Kidney (tissue), 13 donors: ENCODE measurements at regions not wholly inside any gene's neighbourhood (a gene's known extent, or its start where the extent isn't known, plus 50 kb on each side); places are given as distances from the start of the nearest gene placed in this dataset.

Experiments
- DNase-seq, 5 donors: peaks; one replicate each; pipeline ENCODE4 v3.0.0-alpha.2; 2013 to 2020
- FAIRE-seq: peaks from 2 replicates; lab custom pipeline; 2012; peaks lifted over from hg19 to GRCh38; lab: Jason Lieb, UNC
- H3K27ac ChIP-seq, 2 donors: one replicate each; pipeline ENCODE4 v1.7.0; 2013; ENCODE audit warnings: low read depth in 2 of 2, low read length in 2 of 2, inconsistent platforms in 1 of 2
- H3K27me3 ChIP-seq: one replicate; pipeline ENCODE4 v1.7.1; 2013; ENCODE audit warnings: low read length, inconsistent platforms; ENCODE audit not compliant: control insufficient read depth, insufficient read depth
- H3K36me3 ChIP-seq, 3 donors: one replicate each; pipeline versions ENCODE4 v1.7.0 to v1.7.1; 2013; ENCODE audit warnings: low read length in 3 of 3, control low read depth in 1 of 3, inconsistent platforms in 1 of 3; ENCODE audit not compliant: insufficient read depth in 3 of 3, control insufficient read depth in 2 of 3
- H3K4me1 ChIP-seq, 3 donors: one replicate each; pipeline versions ENCODE4 v1.7.0 to v1.7.1; 2013; ENCODE audit warnings: low read length in 3 of 3, inconsistent platforms in 1 of 3, low read depth in 1 of 3; ENCODE audit not compliant: control insufficient read depth in 2 of 3, insufficient read depth in 2 of 3
- H3K4me3 ChIP-seq, 3 donors: one replicate each; pipeline versions ENCODE4 v1.7.0 to v1.8.1; 2013; ENCODE audit warnings: low read length in 3 of 3, control low read depth in 1 of 3, inconsistent platforms in 1 of 3
- H3K9ac ChIP-seq, 3 donors: one replicate each; pipeline versions ENCODE4 v1.7.0 to v1.7.1; 2013; ENCODE audit warnings: low read length in 3 of 3, control low read depth in 1 of 3, inconsistent platforms in 1 of 3
- H3K9me3 ChIP-seq, 3 donors: one replicate each; pipeline versions ENCODE4 v1.7.0 to v1.7.1; 2013; ENCODE audit warnings: low read length in 3 of 3, control low read depth in 1 of 3, inconsistent platforms in 1 of 3; ENCODE audit not compliant: control insufficient read depth in 2 of 3, insufficient read depth in 1 of 3
- CTCF ChIP-seq: IDR thresholded peaks from 3 replicates; pipeline ENCODE4 v1.5.1; 2012; ENCODE audit warnings: mild to moderate bottlenecking, moderate library complexity, borderline replicate concordance; ENCODE audit not compliant: insufficient read depth; ENCODE audit errors: extremely low read depth
- intact Hi-C: fragments of 100-400 bp; cut with DNase I; formaldehyde crosslinking; loops from one replicate; pipeline ENCODE4 v1.11.1; 2022
- donor health status: control.
- donor health status: control.
- donor health status: control.
- donor health status: control.
- donor health status: control.
- donor health status: DM: yes; HTN: yes; CAD: no.
- donor health status: Normal renal cell carcinoma (clear cell type).

DNA sequence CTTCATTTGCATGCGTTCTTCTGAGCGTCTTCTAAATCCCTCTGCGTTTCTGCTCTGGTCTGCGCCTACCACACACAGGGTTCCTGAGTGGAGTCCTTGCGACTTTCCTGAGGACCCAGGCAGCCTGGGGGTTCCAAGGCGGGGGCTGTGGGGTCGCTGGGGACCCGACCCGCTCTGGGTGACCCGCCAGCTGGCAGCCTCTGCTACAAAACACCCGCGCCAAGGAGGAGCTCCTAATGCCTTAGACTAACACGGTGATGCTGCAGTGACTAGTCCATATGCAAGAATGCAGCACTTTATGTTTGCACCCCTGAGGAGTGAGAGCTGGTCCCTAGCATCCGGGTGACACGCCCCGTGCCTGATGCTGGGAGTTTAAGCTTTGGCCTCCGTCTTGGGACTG, 367.0 kb upstream of the POM121L12 start:
- Histone ChIP-seq H3K9me3 (no peaks in the 10 kb centered on the region), H3K27ac (no peak overlapping the region), H3K4me3 (no peak overlapping the region), H3K4me1 (no peaks in the 10 kb centered on the region), H3K36me3 (no peaks in the 10 kb centered on the region), H3K27me3 (no peaks in the 10 kb centered on the region), H3K9ac (no peak overlapping the region)
- no peak for DNase-seq
- no peak for FAIRE-seq
- intact Hi-C loops = no loop called here
- no peak for TF ChIP-seq CTCF

GRCh38 chr7:52659178-52659577, 376.3 kb upstream of the POM121L12 start:
- H3K4me3 ChIP-seq = no peak overlapping the region
- DNase-seq (no peak), FAIRE-seq (no peak)
- H3K36me3 ChIP-seq = no peaks in the 10 kb centered on the region
- no peaks in the 10 kb centered on the region for H3K9me3 ChIP-seq
- intact Hi-C loops = no loop called here
- H3K27ac ChIP-seq = no peak overlapping the region
- no peak for TF ChIP-seq CTCF
- H3K4me1 ChIP-seq = no peaks in the 10 kb centered on the region
- H3K27me3 ChIP-seq = no peaks in the 10 kb centered on the region
- H3K9ac ChIP-seq = no peak overlapping the region

DNA sequence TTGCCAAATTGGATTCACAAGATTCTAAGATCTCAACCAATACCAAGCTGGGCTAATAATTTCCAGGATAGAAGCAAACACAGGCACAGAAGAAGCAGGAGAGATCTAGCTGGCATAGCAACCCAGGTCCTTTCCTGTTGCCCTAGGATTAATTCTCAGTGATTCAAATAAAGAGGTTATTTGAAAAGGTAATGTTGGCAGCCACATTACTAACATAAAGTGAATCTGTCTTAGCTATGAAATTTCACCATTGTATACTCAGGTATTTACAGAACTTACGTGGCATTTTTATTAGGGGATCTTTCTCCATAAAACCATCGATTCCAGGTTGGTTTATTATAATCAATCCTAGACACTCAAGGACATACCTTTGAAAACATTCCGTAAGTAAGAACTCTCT, 379.3 kb upstream of the POM121L12 start:
- H3K4me1 ChIP-seq = no peaks in the 10 kb centered on the region
- DNase-seq (no peak), FAIRE-seq (no peak)
- no peak for TF ChIP-seq CTCF
- H3K4me3 ChIP-seq = no peak overlapping the region
- no peak overlapping the region for H3K27ac ChIP-seq
- no peaks in the 10 kb centered on the region for H3K9me3 ChIP-seq
- H3K9ac ChIP-seq = no peak overlapping the region
- no peaks in the 10 kb centered on the region for H3K27me3 ChIP-seq
- H3K36me3 ChIP-seq = no peaks in the 10 kb centered on the region
- intact Hi-C loops = no loop called here

DNA sequence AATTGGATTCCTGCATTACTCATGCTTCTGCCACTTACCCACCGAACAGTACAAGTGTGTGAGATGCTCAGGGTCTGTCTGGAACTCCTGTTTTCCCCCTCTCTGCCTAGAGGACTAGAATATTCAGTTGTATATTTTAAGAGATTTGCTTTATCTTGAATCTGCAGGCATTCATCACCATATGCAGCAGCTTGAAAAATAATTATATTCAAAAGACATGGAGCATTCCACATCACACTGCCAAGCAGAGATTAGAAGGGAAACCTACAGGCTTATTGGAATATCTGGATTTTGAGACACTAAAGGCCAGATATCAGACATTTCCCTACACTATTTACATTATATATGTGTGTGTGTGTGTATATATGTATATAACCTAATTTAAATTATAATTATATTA, 382.8 kb upstream of the POM121L12 start:
- Histone ChIP-seq H3K9ac (no peak overlapping the region), H3K27ac (no peak overlapping the region), H3K4me1 (no peaks in the 10 kb centered on the region), H3K36me3 (no peaks in the 10 kb centered on the region), H3K9me3 (no peaks in the 10 kb centered on the region), H3K27me3 (no peaks in the 10 kb centered on the region), H3K4me3 (no peak overlapping the region)
- FAIRE-seq (no peak), DNase-seq (no peak)
- TF ChIP-seq CTCF = no peak
- intact Hi-C loops = no loop called here
